ENCODE measurements at regions not wholly inside any gene's neighbourhood (a gene's known extent, or its start where the extent isn't known, plus 50 kb on each side); places are given as distances from the start of the nearest gene placed in this dataset.

DNA sequence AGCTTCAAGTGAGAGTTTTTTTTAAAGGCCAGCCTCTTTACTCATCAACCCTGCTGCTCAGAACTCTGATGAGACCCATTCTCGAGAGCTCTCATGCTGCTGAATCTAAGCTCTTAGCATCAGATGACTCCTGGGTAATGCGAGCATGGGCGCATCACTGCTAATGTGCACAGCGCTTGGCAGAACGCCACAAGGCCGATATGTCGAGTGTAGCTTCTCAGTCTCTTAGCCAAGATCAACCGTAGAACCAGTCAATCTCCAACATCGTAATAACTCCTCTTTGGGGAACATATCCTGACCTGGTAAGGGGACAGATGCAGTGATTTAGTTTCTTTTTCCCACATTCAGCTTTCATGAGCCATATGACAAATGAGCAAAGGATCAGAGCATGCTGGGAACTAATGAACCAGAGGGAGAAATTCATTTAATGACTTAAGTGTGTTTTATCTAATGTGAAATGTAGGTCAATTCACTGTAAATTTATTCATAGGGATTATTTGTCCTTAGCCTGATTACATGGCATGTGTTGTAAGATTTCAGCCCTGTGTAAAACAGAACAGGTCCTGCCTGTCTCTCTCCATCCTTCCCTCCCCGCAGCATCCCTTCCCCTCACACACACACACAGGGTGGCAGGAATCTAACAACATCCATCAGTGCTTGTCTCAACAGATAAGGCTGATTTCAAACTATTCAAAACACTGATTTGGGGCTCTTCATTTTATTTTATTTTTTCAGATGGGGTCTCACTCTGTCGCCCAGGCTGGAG is 195.4 kb upstream of the C2CD4B start:
- Mint-ChIP-seq H3K4me3 (ENCODE audit: unreplicated experiment) (no peak overlapping the region), H3K9me3 (ENCODE audit: unreplicated experiment) (no peaks in the 10 kb centered on the region)

DNA sequence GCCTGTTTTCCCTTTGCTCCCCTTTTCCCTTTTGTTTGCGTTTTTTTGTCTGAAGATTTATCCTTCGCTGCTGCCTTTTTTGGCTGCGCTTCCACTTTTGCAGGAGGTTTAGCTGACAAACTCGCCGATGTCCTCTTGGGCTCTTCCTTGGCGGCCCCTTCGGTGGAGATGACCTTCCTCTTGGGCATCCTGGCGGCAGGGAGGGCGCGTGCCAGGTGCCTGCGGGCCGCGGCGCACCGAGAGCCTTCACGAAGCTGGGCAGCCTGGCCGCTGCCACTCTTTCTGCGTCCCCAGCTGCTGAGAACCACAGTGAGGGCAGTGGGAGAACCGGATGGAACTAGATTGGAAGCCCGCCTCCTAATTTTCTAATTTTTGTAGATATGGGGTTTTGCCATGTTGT is 197.1 kb upstream of the C2CD4B start:
- no peak overlapping the region for H3K4me3 Mint-ChIP-seq (ENCODE audit: unreplicated experiment)
- peaks cover 4% of the 10 kb centered on the region for H3K27me3 Mint-ChIP-seq (ENCODE audit: unreplicated experiment)
- no peak for TF ChIP-seq CTCF (IDR thresholded peaks at IDR 0.05; ENCODE audit: partially characterized antibody, unreplicated experiment)
- H3K9me3 Mint-ChIP-seq (ENCODE audit: unreplicated experiment): no peaks in the 10 kb centered on the region
- no peaks in the 10 kb centered on the region for H3K36me3 Mint-ChIP-seq (ENCODE audit: unreplicated experiment)
- DNase-seq: no peak
- H3K27ac Mint-ChIP-seq (ENCODE audit: unreplicated experiment): no peak overlapping the region
- H3K4me1 Mint-ChIP-seq (ENCODE audit: low read depth, unreplicated experiment): no peaks in the 10 kb centered on the region

More for the DNA sequence above, 195.4 kb upstream of the C2CD4B start:
- no peak for TF ChIP-seq CTCF (IDR thresholded peaks at IDR 0.05; ENCODE audit: partially characterized antibody, unreplicated experiment)
- no peaks in the 10 kb centered on the region for H3K4me1 Mint-ChIP-seq (ENCODE audit: low read depth, unreplicated experiment)
- H3K36me3 Mint-ChIP-seq (ENCODE audit: unreplicated experiment): no peaks in the 10 kb centered on the region
- H3K27me3 Mint-ChIP-seq (ENCODE audit: unreplicated experiment): peaks cover 4% of the 10 kb centered on the region
- no peak overlapping the region for H3K27ac Mint-ChIP-seq (ENCODE audit: unreplicated experiment)
- DNase-seq: no peak

DNA sequence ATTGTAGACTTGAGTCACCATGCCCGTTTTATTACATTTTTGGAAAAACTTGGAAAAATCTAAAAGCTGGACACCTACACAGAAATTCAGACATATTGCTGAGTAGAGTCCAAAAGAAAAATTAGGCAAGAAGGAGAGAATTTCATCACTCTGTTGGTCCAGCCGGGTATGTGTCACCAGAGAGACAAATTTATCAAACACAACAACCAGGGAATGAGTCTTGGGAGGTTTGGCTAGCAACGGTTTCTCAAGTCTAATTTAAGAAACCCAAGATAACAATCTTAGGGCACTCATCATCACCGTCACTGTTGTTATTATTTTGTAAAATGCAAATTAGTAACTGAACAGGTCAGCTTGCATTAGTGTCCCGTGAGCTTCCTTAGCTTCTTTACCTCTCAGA is 197.5 kb upstream of the C2CD4B start:
- TF ChIP-seq CTCF (IDR thresholded peaks at IDR 0.05; ENCODE audit: partially characterized antibody, unreplicated experiment): no peak
- H3K4me3 Mint-ChIP-seq (ENCODE audit: unreplicated experiment): no peak overlapping the region
- H3K27ac Mint-ChIP-seq (ENCODE audit: unreplicated experiment): no peak overlapping the region
- peaks cover 4% of the 10 kb centered on the region for H3K27me3 Mint-ChIP-seq (ENCODE audit: unreplicated experiment)
- H3K4me1 Mint-ChIP-seq (ENCODE audit: low read depth, unreplicated experiment): no peaks in the 10 kb centered on the region
- no peak for DNase-seq
- no peaks in the 10 kb centered on the region for H3K36me3 Mint-ChIP-seq (ENCODE audit: unreplicated experiment)
- no peaks in the 10 kb centered on the region for H3K9me3 Mint-ChIP-seq (ENCODE audit: unreplicated experiment)

- peaks cover 4% of the 10 kb centered on the region for H3K27me3 Mint-ChIP-seq (ENCODE audit: unreplicated experiment)
- H3K27ac Mint-ChIP-seq (ENCODE audit: unreplicated experiment): no peak overlapping the region
- no peak overlapping the region for H3K4me3 Mint-ChIP-seq (ENCODE audit: unreplicated experiment)
- no peaks in the 10 kb centered on the region for H3K4me1 Mint-ChIP-seq (ENCODE audit: low read depth, unreplicated experiment)
- TF ChIP-seq CTCF (IDR thresholded peaks at IDR 0.05; ENCODE audit: partially characterized antibody, unreplicated experiment): no peak
- no peaks in the 10 kb centered on the region for H3K9me3 Mint-ChIP-seq (ENCODE audit: unreplicated experiment)
- no peaks in the 10 kb centered on the region for H3K36me3 Mint-ChIP-seq (ENCODE audit: unreplicated experiment)
- DNase-seq: no peak
Observed at GRCh38 chr15:62363913-62364312, 198.8 kb upstream of the C2CD4B start.

DNA sequence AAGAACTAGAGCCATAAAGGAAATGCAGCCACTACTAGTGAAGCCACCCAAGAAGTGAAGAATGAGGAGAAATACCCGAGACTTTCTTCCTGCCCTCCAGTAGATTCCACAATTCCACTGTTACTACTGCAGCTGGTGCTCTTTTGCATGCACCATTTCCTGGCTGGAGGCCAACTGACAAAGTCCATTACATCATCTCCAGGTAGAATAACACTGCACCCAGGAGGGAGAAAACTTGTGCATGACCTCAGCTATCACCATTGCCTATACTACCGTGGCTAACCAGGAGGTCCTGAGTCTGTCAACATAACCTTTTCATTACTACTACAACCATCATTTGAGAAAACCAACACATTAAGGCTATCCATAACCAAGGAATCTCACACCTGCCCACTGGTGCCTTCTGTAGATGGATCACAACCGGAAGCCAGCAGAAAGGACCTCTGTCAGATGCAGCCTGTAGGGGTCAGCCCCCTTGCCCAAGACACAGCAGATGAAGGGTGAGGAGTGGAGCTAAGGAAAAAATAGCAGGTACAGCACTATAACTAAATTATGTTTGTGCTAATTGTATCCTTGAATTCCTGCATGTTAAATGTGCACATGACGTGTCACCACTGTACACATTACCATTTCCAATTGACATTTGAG is 200.8 kb upstream of the C2CD4B start:
- Mint-ChIP-seq H3K4me3 (ENCODE audit: unreplicated experiment) (no peak overlapping the region), H3K27me3 (ENCODE audit: unreplicated experiment) (peaks cover 2% of the 10 kb centered on the region), H3K36me3 (ENCODE audit: unreplicated experiment) (no peaks in the 10 kb centered on the region), H3K27ac (ENCODE audit: unreplicated experiment) (no peak overlapping the region), H3K4me1 (ENCODE audit: low read depth, unreplicated experiment) (no peaks in the 10 kb centered on the region), H3K9me3 (ENCODE audit: unreplicated experiment) (no peaks in the 10 kb centered on the region)
- no peak for DNase-seq
- TF ChIP-seq CTCF (IDR thresholded peaks at IDR 0.05; ENCODE audit: partially characterized antibody, unreplicated experiment): no peak

Data from glutamatergic neuron (in vitro differentiated cells).